ENCODE measurements at regions not wholly inside any gene's neighbourhood (a gene's known extent, or its start where the extent isn't known, plus 50 kb on each side); places are given as distances from the start of the nearest gene placed in this dataset.

DNA sequence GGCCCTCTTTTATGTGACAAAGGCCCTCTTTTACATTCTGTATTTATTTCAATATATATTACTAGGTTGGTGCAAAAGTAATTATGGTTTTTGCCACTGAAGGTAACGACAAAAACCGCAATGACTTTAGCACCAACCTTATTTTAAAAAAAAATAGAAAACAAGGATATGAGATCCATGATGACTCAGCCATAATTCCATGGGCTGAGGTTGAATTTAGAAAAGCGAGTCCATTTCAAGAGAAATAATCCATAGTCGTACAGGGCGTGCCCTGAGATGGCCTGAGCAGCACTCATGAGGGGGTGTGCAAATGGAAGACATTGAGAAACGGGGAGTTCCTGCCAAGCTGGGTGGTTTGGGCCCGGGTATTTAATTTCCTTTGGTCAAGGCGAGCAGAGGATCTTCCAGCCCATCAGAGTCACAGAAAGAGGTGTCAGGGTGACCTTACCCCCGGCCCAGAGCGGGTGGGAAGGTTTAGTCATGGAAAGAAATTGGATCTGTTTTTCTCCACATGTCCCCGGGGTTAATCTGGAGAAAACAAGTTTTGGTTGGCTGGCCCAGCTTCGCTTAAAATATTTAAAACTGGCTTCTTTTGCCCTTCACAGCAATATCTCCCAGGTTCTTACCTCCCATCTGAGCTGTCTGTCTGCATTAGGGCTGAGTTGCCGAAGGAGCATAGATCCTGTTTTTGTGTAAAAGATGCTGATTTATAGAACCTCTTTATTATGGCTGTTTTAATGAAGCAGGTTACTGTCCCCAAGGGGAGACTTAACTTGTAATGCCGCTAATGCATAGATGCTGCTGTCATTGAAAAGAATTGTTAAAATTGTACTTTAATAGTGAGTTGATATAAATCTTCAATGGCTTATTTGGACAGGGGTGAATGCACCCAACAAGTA lies 255.6 kb downstream of the PREX1 start:
- Histone ChIP-seq H3K27ac (ENCODE audit: low read depth, low read length) (no peak overlapping the region), H3K4me3 (ENCODE audit: low read length) (no peak overlapping the region), H3K4me1 (ENCODE audit: insufficient read depth, low read length) (no peaks in the 10 kb centered on the region), H3K36me3 (ENCODE audit: insufficient read depth, low read length) (no peaks in the 10 kb centered on the region), H3K9me3 (ENCODE audit: insufficient read depth, low read depth, low read length) (no peaks in the 10 kb centered on the region), H3K27me3 (ENCODE audit: insufficient read depth, low read length) (no peaks in the 10 kb centered on the region), H3K9ac (ENCODE audit: low read depth, low read length) (no peak overlapping the region)
- WGBS: 90% methylated on average over 12 of the region's 14 CpGs

DNA sequence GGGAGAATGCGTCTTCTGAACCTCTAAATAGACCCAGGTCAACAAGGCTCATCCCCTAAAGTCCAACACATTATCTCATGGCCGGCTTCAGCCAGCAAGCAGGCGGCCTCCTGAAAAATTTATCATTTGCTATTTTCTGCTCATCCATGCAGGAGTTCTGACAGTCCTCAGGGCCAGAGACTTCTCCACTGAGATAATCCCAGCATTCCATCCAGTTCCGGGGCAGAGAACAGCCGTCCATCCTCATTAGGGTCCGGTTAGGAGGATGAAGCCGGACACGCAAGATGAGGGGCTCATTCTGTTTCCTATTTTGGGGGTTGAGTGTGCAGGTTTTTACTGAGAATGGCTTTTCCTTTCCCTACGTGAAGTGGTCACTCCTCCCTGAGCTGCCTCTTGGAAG lies 258.1 kb downstream of the PREX1 start:
- no peak overlapping the region for H3K4me3 ChIP-seq (ENCODE audit: low read length)
- no peak overlapping the region for H3K27ac ChIP-seq (ENCODE audit: low read depth, low read length)
- no peak overlapping the region for H3K9ac ChIP-seq (ENCODE audit: low read depth, low read length)
- H3K27me3 ChIP-seq (ENCODE audit: insufficient read depth, low read length): no peaks in the 10 kb centered on the region
- H3K36me3 ChIP-seq (ENCODE audit: insufficient read depth, low read length): no peaks in the 10 kb centered on the region
- WGBS: 93% methylated on average over 9 of the region's 9 CpGs
- no peaks in the 10 kb centered on the region for H3K9me3 ChIP-seq (ENCODE audit: insufficient read depth, low read depth, low read length)
- H3K4me1 ChIP-seq (ENCODE audit: insufficient read depth, low read length): no peaks in the 10 kb centered on the region

DNA sequence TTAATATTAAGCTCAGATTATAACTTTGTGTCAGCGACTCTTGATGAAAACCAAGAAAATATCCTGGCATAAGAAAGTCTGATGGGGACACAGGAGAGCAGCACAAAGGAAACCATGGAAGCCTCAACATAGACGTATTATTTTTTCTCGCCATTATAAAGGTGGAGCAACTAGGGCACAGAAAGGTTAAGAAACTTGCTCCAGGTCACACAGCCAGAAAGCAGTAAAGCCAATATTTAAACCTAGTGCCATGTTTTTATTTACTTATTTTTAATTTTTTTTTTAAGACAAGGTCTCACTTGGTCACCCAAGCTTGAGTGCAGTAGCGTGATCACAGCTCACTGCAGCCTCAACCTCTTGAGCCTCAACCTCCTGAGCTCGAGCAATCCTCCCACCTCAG lies 259.3 kb downstream of the PREX1 start:
- H3K4me1 ChIP-seq (ENCODE audit: insufficient read depth, low read length): no peaks in the 10 kb centered on the region
- H3K36me3 ChIP-seq (ENCODE audit: insufficient read depth, low read length): no peaks in the 10 kb centered on the region
- H3K9me3 ChIP-seq (ENCODE audit: insufficient read depth, low read depth, low read length): peaks cover 2% of the 10 kb centered on the region; the same call in 1 of the 2 replicates
- 91% methylated on average over 5 of the region's 5 CpGs for WGBS
- no peak overlapping the region for H3K4me3 ChIP-seq (ENCODE audit: low read length)
- no peak overlapping the region for H3K9ac ChIP-seq (ENCODE audit: low read depth, low read length)
- no peak overlapping the region for H3K27ac ChIP-seq (ENCODE audit: low read depth, low read length)
- H3K27me3 ChIP-seq (ENCODE audit: insufficient read depth, low read length): no peaks in the 10 kb centered on the region

DNA sequence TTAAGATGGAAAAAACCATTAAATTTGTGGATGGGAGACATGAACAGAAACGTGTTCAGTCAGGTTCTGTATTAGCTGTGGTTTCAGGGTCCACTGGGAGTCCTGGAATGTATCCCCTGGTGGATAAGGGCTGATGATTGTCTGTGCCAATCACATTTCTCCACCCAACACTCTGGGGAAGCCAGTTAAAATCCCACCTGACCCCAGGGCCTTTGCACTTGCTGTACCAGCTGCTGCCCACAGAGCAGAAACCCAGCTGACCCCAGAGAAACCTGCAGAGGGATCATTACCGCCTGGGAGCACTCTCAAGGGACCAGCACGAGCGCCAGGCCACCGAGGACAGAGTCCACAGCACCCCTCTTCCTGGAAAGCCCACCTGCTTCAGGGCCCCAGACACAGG lies 260.7 kb downstream of the PREX1 start:
- no peak overlapping the region for H3K4me3 ChIP-seq (ENCODE audit: low read length)
- WGBS: 89% methylated on average over 5 of the region's 5 CpGs
- H3K9me3 ChIP-seq (ENCODE audit: insufficient read depth, low read depth, low read length): peaks cover 2% of the 10 kb centered on the region; the same call in 1 of the 2 replicates

DNA sequence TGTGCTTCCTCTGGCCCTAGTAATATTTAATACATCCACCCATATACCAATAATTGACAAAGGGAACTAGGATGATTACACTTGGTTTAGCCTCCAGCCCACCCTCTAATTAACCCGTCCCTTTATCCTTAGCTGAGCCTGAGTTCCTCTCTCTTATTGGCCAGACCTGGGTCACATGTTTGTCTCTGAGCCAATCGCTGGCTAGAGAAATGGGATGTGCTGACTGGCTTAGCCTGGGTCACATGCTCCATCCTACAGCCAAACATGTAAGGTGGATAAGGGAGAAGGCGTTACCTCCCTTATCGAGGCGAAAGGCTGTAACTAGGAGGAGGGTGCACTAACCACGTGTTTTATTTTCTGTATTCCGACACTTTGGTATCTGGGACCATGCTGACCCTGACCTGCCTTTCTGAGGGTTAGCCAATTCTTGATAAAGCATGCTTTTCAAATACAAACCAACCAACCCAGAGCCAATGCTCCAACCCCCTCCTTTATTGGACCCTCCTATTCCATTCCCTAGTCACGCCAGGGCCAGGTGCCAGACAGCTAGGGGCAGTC lies 262.7 kb downstream of the PREX1 start:
- WGBS: 80% methylated on average over 8 of the region's 8 CpGs
- H3K4me1 ChIP-seq (ENCODE audit: insufficient read depth, low read length): no peaks in the 10 kb centered on the region
- H3K4me3 ChIP-seq (ENCODE audit: low read length): no peak overlapping the region
- H3K27me3 ChIP-seq (ENCODE audit: insufficient read depth, low read length): no peaks in the 10 kb centered on the region
- no peaks in the 10 kb centered on the region for H3K36me3 ChIP-seq (ENCODE audit: insufficient read depth, low read length)
- peaks cover 2% of the 10 kb centered on the region; the same call in 1 of the 2 replicates for H3K9me3 ChIP-seq (ENCODE audit: insufficient read depth, low read depth, low read length)
- no peak overlapping the region for H3K27ac ChIP-seq (ENCODE audit: low read depth, low read length)
- no peak overlapping the region for H3K9ac ChIP-seq (ENCODE audit: low read depth, low read length)

More for the DNA sequence above, 260.7 kb downstream of the PREX1 start:
- H3K36me3 ChIP-seq (ENCODE audit: insufficient read depth, low read length): no peaks in the 10 kb centered on the region
- H3K27ac ChIP-seq (ENCODE audit: low read depth, low read length): no peak overlapping the region
- H3K27me3 ChIP-seq (ENCODE audit: insufficient read depth, low read length): no peaks in the 10 kb centered on the region
- H3K9ac ChIP-seq (ENCODE audit: low read depth, low read length): no peak overlapping the region
- no peaks in the 10 kb centered on the region for H3K4me1 ChIP-seq (ENCODE audit: insufficient read depth, low read length)

DNA sequence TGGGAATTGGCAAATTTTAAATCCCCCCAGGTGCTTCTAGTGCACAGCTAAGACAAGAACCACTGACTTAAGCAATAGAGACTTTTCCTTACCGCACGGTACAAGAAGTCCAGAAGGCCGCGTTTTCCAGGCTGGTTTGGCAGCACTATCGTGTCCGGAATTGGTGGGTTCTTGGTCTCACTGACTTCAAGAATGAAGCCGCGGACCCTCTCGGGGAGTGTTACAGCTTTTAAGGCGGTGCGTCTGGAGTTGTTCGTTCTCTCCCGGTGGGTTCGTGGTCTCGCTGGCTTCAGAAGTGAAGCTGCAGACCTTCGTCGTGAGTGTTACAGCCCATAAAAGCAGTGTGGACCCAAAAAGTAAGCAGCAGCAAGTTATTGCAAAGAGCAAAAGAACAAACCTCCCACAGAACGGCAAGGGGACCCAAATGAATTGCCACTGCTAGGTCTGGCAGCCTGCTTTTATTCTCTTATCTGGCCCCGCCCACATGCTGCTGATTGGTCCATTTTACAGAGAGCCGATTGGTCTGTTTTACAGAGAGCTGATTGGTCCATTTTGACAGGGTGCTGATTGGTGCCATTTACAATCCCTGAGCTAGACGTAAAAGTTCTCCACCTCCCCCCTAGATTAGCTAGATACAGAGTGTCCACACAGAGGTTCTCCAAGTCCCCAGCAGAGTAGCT lies 264.5 kb downstream of the PREX1 start:
- Histone ChIP-seq H3K27me3 (ENCODE audit: insufficient read depth, low read length) (no peaks in the 10 kb centered on the region), H3K9ac (ENCODE audit: low read depth, low read length) (no peak overlapping the region), H3K9me3 (ENCODE audit: insufficient read depth, low read depth, low read length) (peaks cover 2% of the 10 kb centered on the region; the same call in 1 of the 2 replicates), H3K36me3 (ENCODE audit: insufficient read depth, low read length) (no peaks in the 10 kb centered on the region), H3K4me1 (ENCODE audit: insufficient read depth, low read length) (no peaks in the 10 kb centered on the region; the same call in 1 of the 2 replicates), H3K27ac (ENCODE audit: low read depth, low read length) (no peak overlapping the region), H3K4me3 (ENCODE audit: low read length) (no peak overlapping the region)
- 96% methylated on average over 21 of the region's 21 CpGs for WGBS

DNA sequence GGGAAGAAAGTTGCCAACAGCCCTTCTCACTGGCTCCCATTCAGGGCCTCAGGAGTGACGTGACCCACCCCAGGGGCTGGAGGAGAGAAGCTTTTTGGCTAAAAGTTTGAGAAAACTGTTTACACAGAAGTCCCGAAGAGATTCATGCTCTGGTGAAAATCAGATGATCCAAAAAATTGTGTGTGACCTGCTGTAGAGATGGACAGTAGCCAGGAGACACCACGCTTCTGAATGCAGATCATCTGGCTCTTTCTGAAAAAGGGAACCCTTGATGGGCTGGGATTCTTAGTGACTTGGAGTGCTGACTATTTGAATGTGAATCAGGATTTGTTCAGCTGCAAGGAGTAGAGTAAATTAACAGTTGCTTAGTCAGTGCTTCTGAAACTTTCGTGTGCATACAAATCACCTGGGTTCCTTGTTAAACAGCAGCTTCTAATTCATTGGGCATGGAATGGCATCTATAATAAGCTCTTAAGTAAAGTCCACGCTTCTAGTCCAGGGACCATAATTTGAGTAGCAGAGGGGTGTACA lies 265.1 kb downstream of the PREX1 start:
- Histone ChIP-seq H3K9me3 (ENCODE audit: insufficient read depth, low read depth, low read length) (peaks cover 2% of the 10 kb centered on the region; the same call in 1 of the 2 replicates), H3K4me3 (ENCODE audit: low read length) (no peak overlapping the region), H3K27ac (ENCODE audit: low read depth, low read length) (no peak overlapping the region), H3K9ac (ENCODE audit: low read depth, low read length) (no peak overlapping the region), H3K4me1 (ENCODE audit: insufficient read depth, low read length) (no peaks in the 10 kb centered on the region; the same call in 1 of the 2 replicates), H3K27me3 (ENCODE audit: insufficient read depth, low read length) (no peaks in the 10 kb centered on the region), H3K36me3 (ENCODE audit: insufficient read depth, low read length) (no peaks in the 10 kb centered on the region)
- 88% methylated on average over 5 of the region's 5 CpGs for WGBS

DNA sequence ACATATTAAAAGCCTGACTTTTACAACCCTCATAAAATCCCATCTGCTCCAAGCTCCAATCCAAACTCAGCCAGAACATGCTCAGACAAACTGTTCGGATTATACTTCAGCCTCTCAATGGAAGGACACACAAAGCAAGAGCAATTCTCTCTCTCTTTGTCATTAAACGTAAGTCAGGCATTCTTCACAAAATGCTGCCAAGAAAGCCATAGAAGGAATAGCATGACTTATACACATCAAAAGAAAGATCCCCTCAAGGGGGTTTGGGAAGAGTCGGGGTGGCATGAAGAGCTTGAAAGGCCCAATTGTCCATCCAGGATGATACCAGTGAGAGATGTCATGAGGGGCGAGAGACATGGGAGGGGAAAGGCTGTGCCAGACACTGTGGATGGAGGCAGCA lies 268.9 kb downstream of the PREX1 start:
- no peaks in the 10 kb centered on the region; the same call in 1 of the 2 replicates for H3K4me1 ChIP-seq (ENCODE audit: insufficient read depth, low read length)
- no peaks in the 10 kb centered on the region for H3K27me3 ChIP-seq (ENCODE audit: insufficient read depth, low read length)
- H3K4me3 ChIP-seq (ENCODE audit: low read length): no peak overlapping the region
- H3K27ac ChIP-seq (ENCODE audit: low read depth, low read length): no peak overlapping the region
- H3K9me3 ChIP-seq (ENCODE audit: insufficient read depth, low read depth, low read length): no peaks in the 10 kb centered on the region
- H3K36me3 ChIP-seq (ENCODE audit: insufficient read depth, low read length): no peaks in the 10 kb centered on the region
- H3K9ac ChIP-seq (ENCODE audit: low read depth, low read length): no peak overlapping the region
- 84% methylated on average over 4 of the region's 4 CpGs for WGBS

DNA sequence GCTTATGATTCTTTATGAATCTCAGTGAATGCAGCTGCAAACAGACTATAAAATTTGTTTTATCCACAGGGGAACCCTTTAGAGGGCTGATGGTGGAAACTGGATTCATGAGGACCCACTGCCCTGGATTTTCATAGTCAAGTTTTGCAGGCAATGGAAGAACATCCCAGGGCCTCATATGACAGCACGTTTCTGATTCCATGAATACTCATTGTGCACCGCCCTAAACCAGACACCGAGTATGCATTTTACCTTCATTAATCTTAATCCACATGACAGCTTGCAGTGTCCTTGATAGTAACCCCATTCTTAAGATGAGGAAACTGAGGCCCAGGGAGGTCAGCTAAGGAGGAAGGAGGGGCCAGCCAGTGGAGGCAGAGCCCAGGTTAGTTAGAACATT lies 270.4 kb downstream of the PREX1 start:
- H3K9ac ChIP-seq (ENCODE audit: low read depth, low read length): no peak overlapping the region
- H3K27me3 ChIP-seq (ENCODE audit: insufficient read depth, low read length): no peaks in the 10 kb centered on the region
- H3K9me3 ChIP-seq (ENCODE audit: insufficient read depth, low read depth, low read length): no peaks in the 10 kb centered on the region

DNA sequence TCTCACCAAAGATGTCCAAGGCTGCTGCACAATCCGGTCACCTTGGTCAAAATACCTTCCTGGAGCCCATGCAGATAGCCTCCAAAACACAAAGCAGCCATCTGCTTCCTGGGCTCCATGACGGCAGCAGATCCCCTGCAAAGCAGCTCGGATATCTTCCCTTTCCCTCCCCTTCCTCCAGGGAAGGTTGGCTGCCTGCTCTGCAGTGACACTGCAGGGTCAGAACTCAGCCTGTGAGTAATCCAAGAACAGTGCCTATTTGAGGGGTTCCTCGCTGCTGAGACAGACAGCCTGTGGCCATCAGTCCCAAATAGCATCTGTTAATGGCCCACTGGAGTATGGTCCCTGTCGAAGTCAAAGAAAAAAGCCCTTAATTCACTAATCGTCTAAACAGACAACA lies 270.8 kb downstream of the PREX1 start:
- Histone ChIP-seq H3K27me3 (ENCODE audit: insufficient read depth, low read length) (no peaks in the 10 kb centered on the region), H3K36me3 (ENCODE audit: insufficient read depth, low read length) (no peaks in the 10 kb centered on the region), H3K4me3 (ENCODE audit: low read length) (no peak overlapping the region), H3K27ac (ENCODE audit: low read depth, low read length) (no peak overlapping the region), H3K9me3 (ENCODE audit: insufficient read depth, low read depth, low read length) (no peaks in the 10 kb centered on the region), H3K4me1 (ENCODE audit: insufficient read depth, low read length) (no peaks in the 10 kb centered on the region; the same call in 1 of the 2 replicates), H3K9ac (ENCODE audit: low read depth, low read length) (no peak overlapping the region)
- 72% methylated on average over 6 of the region's 6 CpGs for WGBS

More for the DNA sequence above, 270.4 kb downstream of the PREX1 start:
- 94% methylated on average over 3 of the region's 3 CpGs for WGBS
- H3K27ac ChIP-seq (ENCODE audit: low read depth, low read length): no peak overlapping the region
- no peaks in the 10 kb centered on the region; the same call in 1 of the 2 replicates for H3K4me1 ChIP-seq (ENCODE audit: insufficient read depth, low read length)
- H3K36me3 ChIP-seq (ENCODE audit: insufficient read depth, low read length): no peaks in the 10 kb centered on the region
- no peak overlapping the region for H3K4me3 ChIP-seq (ENCODE audit: low read length)

DNA sequence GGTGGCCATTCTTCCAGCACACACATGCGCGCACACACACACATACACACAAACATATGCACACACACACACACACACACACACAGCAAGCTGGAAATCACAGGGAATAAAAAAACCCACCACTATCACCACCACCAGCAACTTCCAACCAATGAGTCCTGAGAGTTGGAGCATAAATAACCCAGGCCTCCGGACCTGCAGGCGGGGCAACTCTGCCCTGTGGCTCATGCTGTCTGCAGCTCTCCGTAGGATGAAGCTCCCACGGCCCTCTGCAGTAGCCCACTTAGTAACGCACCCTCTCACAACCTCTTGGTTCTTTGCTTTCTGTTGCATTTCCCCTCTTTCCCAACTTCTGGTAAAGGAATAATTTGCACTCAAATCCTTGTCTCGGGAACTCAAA lies 275.2 kb downstream of the PREX1 start:
- Histone ChIP-seq H3K36me3 (ENCODE audit: insufficient read depth, low read length) (no peaks in the 10 kb centered on the region), H3K4me3 (ENCODE audit: low read length) (no peak overlapping the region), H3K9me3 (ENCODE audit: insufficient read depth, low read depth, low read length) (no peaks in the 10 kb centered on the region), H3K4me1 (ENCODE audit: insufficient read depth, low read length) (0 out of 2 replicates have a peak, but pooled peaks cover 4% of the 10 kb centered on the region), H3K27ac (ENCODE audit: low read depth, low read length) (no peak overlapping the region), H3K9ac (ENCODE audit: low read depth, low read length) (no peak overlapping the region), H3K27me3 (ENCODE audit: insufficient read depth, low read length) (no peaks in the 10 kb centered on the region)
- 89% methylated on average over 8 of the region's 8 CpGs for WGBS
